ENCODE measurements at regions not wholly inside any gene's neighbourhood (a gene's known extent, or its start where the extent isn't known, plus 50 kb on each side); places are given as distances from the start of the nearest gene placed in this dataset.

DNA sequence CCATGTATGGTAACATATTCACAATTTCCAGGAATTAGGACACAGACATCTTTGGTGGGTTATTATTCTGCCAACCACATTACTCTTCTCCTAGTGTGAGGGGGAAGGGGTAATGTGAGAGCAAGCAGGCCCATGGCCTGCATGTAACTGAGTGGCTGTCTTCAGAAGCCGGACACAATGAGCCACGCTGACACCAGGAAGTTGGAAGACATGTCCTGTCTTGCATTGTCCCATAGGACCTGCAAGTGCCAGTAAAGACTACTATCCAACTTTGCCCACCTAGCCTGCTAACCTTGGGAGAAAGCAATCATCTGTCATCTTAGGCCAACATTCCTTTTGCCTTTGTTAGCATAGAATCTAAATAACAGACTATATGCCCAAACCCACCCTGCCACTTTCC is 86.2 kb upstream of the SH3BP4 start:
- Histone ChIP-seq H3F3A (ENCODE audit: insufficient read depth, low read length) (no peaks in the 10 kb centered on the region), H3K4me3 (ENCODE audit: low read depth, low read length, poor library complexity, severe bottlenecking) (no peak overlapping the region), H3K4me1 (ENCODE audit: insufficient read depth, low read length, severe bottlenecking) (no peaks in the 10 kb centered on the region), H3K36me3 (ENCODE audit: insufficient read depth, low read length) (no peaks in the 10 kb centered on the region), H3K27ac (ENCODE audit: low read depth, low read length, poor library complexity, severe bottlenecking) (no peak overlapping the region), H3K79me2 (ENCODE audit: insufficient read depth, low read length) (no peaks in the 10 kb centered on the region), H3K27me3 (ENCODE audit: insufficient read depth, low read length) (no peaks in the 10 kb centered on the region), H3K9ac (ENCODE audit: low read length) (no peak overlapping the region), H3K9me2 (ENCODE audit: low read depth, low read length) (no peaks in the 10 kb centered on the region), H2AFZ (ENCODE audit: low read length) (no peak overlapping the region), H4K20me1 (ENCODE audit: insufficient read depth, low read length) (no peaks in the 10 kb centered on the region), H3K4me2 (ENCODE audit: low read length) (no peak overlapping the region), H3K9me3 (ENCODE audit: low read length) (no peaks in the 10 kb centered on the region)
- TF ChIP-seq EZH2 (IDR thresholded peaks at IDR 0.05; ENCODE audit: borderline replicate concordance, low read length), result no peak
- TF ChIP-seq, protein P1, sequence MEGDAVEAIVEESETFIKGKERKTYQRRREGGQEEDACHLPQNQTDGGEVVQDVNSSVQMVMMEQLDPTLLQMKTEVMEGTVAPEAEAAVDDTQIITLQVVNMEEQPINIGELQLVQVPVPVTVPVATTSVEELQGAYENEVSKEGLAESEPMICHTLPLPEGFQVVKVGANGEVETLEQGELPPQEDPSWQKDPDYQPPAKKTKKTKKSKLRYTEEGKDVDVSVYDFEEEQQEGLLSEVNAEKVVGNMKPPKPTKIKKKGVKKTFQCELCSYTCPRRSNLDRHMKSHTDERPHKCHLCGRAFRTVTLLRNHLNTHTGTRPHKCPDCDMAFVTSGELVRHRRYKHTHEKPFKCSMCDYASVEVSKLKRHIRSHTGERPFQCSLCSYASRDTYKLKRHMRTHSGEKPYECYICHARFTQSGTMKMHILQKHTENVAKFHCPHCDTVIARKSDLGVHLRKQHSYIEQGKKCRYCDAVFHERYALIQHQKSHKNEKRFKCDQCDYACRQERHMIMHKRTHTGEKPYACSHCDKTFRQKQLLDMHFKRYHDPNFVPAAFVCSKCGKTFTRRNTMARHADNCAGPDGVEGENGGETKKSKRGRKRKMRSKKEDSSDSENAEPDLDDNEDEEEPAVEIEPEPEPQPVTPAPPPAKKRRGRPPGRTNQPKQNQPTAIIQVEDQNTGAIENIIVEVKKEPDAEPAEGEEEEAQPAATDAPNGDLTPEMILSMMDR (IDR thresholded peaks at IDR 0.05; ENCODE audit: low read length), result no peak

DNA sequence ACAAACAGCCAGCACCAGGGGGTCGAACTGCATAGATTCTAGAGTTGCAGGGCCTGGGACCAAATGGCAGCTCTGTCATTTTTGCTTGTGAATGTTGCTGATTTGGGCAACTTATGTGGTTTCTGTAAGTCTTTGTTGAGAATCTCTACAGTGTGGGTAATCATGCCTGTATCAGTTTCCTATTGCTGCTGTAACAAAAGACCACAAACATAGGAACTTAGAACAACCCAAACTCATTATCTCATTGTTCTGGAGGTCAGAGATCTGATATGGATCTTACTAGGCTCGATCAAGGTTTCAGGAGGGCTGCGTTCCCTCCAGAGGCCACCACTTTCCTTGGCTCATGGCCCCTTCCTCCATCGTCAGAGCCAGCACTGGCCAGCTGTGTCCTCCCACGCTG is 86.8 kb upstream of the SH3BP4 start:
- Histone ChIP-seq H3K36me3 (ENCODE audit: insufficient read depth, low read length) (no peaks in the 10 kb centered on the region), H3K27ac (ENCODE audit: low read depth, low read length, poor library complexity, severe bottlenecking) (no peak overlapping the region), H3K9me3 (ENCODE audit: low read length) (no peaks in the 10 kb centered on the region), H3K4me1 (ENCODE audit: insufficient read depth, low read length, severe bottlenecking) (no peaks in the 10 kb centered on the region), H3F3A (ENCODE audit: insufficient read depth, low read length) (no peaks in the 10 kb centered on the region), H2AFZ (ENCODE audit: low read length) (no peak overlapping the region), H4K20me1 (ENCODE audit: insufficient read depth, low read length) (no peaks in the 10 kb centered on the region), H3K27me3 (ENCODE audit: insufficient read depth, low read length) (no peaks in the 10 kb centered on the region), H3K4me3 (ENCODE audit: low read depth, low read length, poor library complexity, severe bottlenecking) (no peak overlapping the region), H3K79me2 (ENCODE audit: insufficient read depth, low read length) (no peaks in the 10 kb centered on the region), H3K9ac (ENCODE audit: low read length) (no peak overlapping the region), H3K9me2 (ENCODE audit: low read depth, low read length) (no peaks in the 10 kb centered on the region), H3K4me2 (ENCODE audit: low read length) (no peak overlapping the region)
- no peak for TF ChIP-seq EZH2 (IDR thresholded peaks at IDR 0.05; ENCODE audit: borderline replicate concordance, low read length)
- TF ChIP-seq, protein P1 (IDR thresholded peaks at IDR 0.05; ENCODE audit: low read length), result no peak

DNA sequence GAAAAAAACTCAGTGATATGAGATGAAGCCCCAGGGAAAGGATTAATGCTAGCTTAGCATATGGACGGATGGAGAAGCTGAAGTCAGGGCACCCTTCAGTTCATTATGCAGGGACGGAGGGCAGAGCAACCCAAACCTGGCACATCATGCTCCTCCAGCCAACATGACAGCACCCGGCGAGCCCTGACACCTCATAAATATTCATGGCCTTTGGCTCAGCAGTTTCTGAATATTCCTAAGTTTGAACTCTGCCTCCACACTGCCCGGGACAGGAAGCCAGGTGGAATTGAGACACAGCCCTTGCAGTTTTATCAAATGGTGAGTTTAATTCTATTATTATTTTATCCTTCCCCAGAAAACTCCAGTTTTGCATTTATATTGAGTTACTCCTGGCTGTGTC is 87.3 kb upstream of the SH3BP4 start:
- no peaks in the 10 kb centered on the region for H3F3A ChIP-seq (ENCODE audit: insufficient read depth, low read length)
- H3K79me2 ChIP-seq (ENCODE audit: insufficient read depth, low read length), result no peaks in the 10 kb centered on the region
- H3K27me3 ChIP-seq (ENCODE audit: insufficient read depth, low read length), result no peaks in the 10 kb centered on the region
- no peak overlapping the region for H3K9ac ChIP-seq (ENCODE audit: low read length)
- TF ChIP-seq, protein P1 (IDR thresholded peaks at IDR 0.05; ENCODE audit: low read length), result no peak
- TF ChIP-seq EZH2 (IDR thresholded peaks at IDR 0.05; ENCODE audit: borderline replicate concordance, low read length), result no peak
- no peak overlapping the region for H3K4me2 ChIP-seq (ENCODE audit: low read length)
- H3K27ac ChIP-seq (ENCODE audit: low read depth, low read length, poor library complexity, severe bottlenecking), result no peak overlapping the region
- H2AFZ ChIP-seq (ENCODE audit: low read length), result no peak overlapping the region
- no peaks in the 10 kb centered on the region for H4K20me1 ChIP-seq (ENCODE audit: insufficient read depth, low read length)
- H3K4me1 ChIP-seq (ENCODE audit: insufficient read depth, low read length, severe bottlenecking), result no peaks in the 10 kb centered on the region
- no peaks in the 10 kb centered on the region for H3K9me3 ChIP-seq (ENCODE audit: low read length)
- no peaks in the 10 kb centered on the region for H3K9me2 ChIP-seq (ENCODE audit: low read depth, low read length)
- H3K4me3 ChIP-seq (ENCODE audit: low read depth, low read length, poor library complexity, severe bottlenecking), result no peak overlapping the region
- H3K36me3 ChIP-seq (ENCODE audit: insufficient read depth, low read length), result no peaks in the 10 kb centered on the region

All from OCI-LY1 (cell line).